Stimulated activated CD4-positive, alpha-beta T cell treated with anti-CD3 and anti-CD28 coated beads, Interleukin-15, amount 100 ng/mL, for 24 hours (primary cell): ENCODE measurements at regions not wholly inside any gene's neighbourhood (a gene's known extent, or its start where the extent isn't known, plus 50 kb on each side); places are given as distances from the start of the nearest gene placed in this dataset.
"Not testable (repeated sequence)": the region's sequence is repeated elsewhere in the genome, so short reads cannot be mapped to it uniquely, and the experiment has no call there.

ENCODE experiments used
- DNase-seq: peaks from one replicate; pipeline ENCODE4 v3.0.0-alpha.2; 2020

DNA sequence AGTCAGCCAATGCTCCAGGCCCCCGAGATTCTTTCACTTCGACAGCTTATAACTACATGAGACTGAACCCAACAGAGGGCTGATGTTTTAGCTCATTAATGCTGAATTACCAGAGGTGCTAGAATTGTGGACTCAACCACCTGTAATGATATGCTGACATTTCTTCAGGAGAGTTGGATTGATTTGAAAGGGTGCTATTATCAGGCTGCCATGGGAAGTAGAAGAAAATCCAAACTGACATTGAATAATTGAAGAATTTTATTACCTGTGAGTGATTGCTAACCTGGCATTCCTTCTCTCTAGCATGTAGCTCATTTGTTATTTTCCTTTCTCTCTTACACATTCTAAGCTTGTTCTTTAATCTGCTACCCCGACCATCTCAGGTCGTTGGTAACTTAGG lies 488.8 kb downstream of the PID1 start:
- DNase-seq: no peak

DNA sequence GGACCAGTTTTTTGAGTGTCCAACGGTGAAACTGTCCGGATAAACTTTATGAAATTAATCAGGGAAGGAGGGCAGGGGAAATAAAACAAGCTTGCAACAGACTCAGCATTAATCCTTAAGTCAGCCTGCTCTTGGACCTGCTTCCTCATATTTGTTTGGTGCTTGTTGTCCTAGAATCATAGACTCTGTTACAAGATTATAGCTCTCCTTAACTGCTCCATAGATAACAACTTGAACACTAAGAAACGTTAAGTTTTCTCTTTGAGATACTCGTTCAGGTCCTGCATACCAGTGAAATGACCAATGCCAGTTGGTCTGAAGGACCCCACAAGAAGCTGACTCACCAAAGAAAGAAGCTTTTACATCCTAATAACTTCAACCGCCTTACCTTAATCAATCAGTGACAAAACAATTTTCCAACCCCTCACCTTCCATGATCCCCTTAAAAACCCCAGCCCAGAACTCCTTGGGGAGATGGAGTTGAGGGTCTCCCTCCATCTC lies 493.2 kb downstream of the PID1 start:
- no peak for DNase-seq

DNA sequence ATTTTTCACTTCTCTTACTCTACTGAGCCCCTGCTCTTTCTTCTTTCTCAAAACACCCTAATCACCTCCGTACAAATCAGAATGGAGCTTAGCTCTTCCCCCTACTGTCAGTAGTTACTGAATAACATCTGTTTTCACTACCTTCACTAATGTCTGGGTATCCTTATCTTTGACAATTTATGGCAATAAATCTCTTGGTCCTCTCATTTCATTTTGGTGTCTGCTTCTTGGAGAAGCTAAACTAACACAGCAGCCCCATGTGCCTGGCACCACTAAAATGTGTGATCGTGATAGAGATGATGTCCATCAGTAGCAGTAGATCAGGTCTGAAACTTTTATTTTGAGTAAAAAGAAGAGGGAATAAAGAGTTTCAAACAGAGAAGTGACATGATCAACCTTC lies 496.5 kb downstream of the PID1 start:
- DNase-seq: no peak

DNA sequence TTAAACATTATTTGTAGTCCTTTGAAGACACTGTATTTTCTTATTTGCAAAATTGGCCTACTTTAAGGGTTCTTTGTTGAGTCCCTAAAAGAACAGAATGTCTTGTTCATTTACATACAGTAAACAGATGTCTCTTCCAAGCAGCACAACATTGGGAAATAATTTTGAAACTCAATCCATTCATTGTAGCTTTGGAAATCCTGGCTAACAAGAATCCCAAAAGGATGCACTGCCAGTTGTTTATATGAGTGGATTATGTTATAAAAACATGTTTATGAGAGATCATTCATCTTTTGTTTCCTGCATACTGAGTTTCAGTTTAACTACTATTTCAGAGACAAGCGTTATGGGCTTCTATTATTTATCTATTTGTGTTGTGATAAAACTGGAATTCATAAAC lies 499.3 kb downstream of the PID1 start:
- no peak for DNase-seq

DNA sequence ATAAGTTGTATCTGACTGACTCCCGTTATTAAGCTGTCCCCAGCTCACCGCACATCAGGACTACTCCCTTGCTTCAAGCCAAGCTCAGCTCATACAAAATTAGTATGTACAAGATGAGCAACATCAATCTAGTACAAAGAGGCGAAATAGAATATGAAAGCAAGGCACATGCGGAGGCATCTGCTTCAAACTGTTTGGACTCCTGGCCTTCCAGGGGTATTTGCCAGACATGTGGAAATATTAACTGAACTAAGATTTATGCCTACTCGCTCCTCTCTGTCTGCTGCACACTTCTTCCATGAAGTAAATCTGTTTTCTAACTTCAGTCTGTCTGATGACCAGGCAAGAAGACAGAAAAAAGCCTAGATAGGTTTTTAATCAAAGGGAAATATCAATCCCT lies 499.8 kb downstream of the PID1 start:
- no peak for DNase-seq

DNA sequence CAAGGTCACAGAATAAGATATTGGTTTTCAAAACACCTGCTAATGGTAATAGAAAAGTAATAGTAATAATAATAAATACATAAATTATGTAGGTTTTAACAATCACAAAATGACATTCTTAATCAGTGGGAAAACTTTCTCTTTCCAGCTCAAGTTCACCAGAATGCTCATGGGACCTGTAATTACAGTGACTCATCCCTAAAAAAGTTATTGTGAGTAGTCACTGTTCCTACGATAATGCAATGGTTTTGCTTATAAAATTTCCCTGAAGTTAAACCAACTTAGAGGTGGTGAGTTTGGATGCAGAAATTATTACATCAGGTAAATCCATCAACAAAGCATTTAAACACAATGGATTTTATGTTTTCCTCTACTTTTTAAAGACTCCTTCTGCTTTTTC lies 502.3 kb downstream of the PID1 start:
- DNase-seq: no peak

DNA sequence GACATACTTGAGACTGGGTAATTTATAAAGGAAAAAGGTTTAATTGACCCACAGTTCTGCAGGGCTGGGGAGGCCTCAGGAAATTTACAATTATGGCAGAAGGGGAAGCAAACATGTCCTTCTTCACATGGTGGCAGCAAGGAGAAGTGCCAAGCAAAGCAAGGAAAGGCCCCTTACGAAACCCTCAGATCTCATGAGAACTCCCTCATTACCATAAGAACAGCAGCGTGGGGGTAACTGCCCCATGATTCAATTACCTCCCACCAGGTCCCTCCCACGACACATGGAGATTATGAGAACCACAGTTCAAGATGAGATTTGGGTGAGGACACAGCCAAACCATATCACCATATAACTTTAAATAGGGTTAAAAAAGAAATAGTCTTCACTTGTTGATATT lies 502.9 kb downstream of the PID1 start:
- DNase-seq: not testable (repeated sequence)

DNA sequence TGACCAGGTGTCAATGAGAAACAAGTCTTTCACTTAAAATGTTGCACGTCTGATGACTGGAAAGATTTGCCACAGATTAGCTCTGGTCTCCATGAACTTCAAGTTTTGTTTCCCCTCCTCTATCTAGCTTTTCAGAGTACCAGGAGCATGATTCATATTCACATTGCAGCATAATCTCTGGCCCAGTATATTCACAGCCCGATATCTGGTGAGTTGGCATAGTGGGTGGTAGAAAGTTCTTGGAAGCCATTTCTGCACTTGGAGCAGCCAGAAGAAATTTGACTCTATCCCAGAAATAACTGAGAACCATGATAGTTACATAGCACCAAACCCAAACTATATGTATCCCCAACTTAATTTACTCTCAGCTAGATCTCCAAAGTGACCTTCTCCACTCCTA lies 503.9 kb downstream of the PID1 start:
- no peak for DNase-seq

DNA sequence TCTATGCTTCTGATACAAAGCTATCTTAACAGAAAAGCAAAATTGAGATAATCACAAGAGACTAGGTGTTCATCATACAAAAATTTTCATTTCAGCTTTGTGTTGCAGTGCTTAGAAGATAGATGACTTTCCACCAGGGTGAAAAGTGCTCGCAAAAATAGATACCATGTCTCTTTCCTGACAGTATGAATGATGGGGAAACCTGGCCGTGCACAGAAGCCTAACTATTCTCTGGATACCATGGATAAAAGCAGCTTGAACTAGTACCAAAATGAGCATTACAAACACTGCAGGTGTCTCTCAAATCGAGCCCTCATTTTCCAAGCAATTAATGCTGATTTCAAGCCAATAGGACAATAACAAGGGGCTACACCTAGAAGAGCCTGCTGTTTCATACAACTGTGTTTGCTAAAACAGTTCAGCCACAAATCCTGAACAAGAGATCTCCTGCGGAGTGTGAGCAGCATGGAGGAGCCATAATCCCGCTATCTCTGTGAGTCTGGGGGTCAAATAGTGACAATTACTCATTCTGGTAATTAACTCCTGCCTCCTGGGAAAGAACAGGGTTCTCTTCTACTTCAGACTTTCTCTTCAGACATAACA lies 507.6 kb downstream of the PID1 start:
- no peak for DNase-seq

DNA sequence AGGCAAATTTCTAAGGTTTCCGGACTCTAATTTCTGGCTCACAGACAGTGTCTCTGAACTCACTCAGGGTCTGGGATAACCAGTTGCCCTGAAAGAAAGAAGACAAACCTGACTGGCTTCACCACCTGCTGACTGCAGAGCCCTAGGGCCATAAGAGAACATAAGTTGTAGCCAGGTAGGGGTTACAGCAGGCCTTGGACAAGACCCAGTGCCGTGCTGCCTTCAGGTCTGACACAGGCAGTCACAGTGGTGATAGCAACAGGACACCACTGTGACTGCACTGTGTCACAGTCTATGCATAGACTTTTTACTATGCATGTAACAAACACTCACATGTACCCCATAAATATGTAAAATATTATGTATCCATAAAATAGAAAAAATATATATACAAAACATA lies 508.5 kb downstream of the PID1 start:
- DNase-seq: no peak

DNA sequence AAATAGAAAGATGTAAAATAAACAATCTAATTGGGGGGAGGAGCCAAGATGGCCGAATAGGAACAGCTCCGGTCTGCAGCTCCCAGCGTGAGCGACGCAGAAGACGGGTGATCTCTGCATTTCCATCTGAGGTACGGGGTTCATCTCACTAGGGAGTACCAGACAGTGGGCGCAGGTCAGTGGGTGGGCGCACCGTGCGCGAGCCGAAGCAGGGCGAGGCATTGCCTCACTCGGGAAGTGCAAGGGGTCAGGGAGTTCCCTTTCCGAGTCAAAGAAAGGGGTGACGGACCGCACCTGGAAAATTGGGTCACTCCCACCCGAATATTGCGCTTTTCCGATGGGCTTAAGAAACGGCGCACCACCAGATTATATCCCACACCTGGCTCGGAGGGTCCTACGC lies 515.4 kb downstream of the PID1 start:
- DNase-seq: not testable (repeated sequence)

DNA sequence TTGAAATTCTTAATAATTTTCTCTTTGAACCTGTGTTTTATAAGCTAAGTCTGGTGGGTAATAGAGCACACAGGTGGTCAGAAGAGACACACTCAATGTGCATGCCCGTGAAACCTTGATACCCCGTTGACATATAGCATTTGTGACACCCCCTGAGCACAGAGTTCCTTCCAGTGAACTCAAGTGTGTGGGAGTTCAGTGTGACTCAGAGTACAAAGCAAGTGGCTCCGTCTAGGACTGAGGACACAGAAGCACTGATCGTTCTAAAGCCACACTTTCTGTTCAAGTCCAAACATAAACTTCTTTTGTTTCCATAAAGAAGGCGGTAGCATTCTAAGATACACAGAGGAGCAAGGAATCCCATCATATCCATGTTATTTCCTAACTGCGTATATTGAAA lies 523.6 kb downstream of the PID1 start:
- no peak for DNase-seq

DNA sequence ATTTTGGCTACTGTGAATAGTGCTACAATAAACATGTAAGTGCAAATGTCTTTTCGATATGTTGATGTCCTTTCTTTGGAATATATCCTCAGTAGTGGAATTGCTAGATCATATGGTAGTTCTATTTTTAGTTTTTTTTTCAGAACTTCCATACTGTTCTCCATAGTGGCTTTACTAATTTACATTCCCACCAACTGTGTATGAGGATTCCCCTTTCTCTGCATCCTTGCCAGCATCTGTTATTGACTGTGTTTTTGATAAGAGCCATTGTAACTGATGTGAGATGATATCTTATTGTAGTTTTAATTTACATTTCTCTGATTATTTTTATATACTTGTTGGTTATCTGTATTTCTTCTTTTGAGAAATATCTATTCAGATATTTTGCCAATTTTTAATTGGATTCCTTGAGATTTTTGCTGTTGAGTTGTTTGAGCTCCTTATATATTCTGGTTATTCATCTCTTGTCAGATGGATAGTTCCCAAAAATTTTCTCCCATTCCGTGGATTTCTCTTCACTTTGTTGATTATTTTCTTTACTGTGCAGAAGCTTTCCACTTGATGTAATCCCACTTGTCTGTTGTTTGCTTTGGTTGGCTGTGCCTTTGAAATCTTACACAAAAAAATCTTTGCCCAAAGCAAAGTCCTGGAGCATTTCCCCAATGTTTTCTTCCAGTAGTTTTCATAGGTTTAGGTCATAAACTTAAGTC lies 532.3 kb downstream of the PID1 start:
- DNase-seq: no peak

DNA sequence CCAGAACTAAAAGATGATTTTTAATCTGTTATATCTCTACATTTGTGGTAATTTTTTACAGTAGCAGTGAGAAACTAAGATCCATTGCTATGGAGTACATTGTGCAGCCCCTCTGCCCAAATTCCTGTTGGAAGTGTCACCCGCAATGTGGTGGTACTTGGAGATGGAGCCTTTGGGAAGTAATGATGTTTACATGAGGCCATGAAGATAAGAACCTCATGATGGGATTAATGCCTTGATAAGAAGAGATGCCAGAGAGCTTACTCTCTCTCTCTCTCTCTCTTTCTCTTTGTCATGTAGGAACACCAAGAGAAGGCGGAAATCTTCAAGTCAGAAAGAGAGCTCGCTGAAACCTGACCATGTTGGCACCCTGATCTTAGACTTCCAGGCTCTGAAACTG lies 535.4 kb downstream of the PID1 start:
- no peak for DNase-seq

DNA sequence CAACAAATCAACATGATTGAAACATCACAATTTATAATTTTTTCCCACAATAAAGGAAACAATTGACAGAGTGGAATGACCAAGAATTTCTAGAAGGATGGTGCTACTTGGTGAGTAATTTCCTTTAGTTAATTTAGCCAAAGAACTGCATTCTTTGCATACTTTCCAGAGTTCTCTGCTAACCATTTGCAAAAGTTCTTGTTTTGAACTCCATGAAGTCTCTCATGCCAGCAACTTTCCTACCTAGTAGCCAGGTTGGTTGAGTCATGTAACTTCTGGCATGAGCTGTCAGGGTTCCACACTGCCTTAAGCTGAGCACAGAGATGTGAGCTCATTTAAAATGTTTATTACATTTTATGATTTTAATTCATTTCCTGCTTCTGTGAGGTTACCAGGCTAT lies 539.6 kb downstream of the PID1 start:
- DNase-seq: no peak

DNA sequence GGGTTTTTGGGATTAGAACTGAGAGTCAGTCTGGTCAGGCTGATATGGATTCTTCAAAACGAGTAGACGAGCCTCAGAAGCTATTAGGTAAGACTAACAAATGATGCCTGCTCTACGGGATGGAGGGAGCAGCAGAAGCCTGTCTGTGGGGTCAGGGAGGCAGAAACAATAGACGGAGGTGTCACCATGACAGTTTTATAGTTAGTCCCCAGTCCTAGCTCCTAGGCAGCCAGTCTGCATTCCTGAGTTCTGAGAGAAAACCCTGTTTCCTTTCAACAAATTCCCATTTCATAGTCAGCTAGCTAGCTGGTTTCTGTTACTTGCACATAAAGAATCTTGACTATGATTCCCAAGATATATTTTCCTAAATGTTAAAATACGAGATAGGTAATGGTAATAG lies 542.1 kb downstream of the PID1 start:
- no peak for DNase-seq

DNA sequence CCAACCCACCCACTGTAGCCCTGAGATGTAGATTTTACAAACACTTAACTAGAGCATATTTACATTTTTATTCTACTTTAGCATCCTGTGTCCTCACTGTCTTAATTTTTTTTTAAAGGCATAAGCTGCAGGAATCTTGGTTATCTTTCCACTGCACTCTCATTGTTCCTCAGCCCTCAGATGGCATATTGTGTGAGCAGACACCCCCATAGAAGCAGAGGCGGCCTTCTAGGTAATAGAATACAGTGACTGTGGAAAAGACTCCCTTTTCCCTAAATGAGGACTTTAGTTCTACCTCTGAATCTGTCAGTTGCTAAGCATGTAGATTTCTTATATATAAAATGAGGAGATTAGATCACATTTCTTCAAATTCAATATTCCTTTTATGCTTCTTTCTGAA lies 543.5 kb upstream of the SPHKAP start:
- no peak for DNase-seq

DNA sequence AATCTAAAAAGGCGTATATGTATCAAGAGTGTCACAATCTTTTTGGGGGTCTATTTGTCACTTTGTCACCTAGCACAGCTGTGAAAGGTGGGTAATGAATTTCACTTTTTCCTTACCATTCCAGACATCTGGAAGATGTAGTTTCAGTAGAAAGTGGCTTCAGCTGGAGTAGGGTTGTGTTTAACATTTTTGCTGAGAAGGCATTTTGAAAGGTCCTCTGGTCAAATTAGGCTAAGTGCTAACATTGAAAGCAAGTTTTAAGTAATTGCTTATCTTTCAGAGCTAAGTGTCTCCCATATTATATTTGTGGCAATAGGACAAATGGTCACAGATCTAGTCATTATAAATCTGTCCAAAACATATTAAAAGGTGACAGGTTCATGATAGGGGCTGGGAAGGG lies 542.1 kb upstream of the SPHKAP start:
- no peak for DNase-seq

DNA sequence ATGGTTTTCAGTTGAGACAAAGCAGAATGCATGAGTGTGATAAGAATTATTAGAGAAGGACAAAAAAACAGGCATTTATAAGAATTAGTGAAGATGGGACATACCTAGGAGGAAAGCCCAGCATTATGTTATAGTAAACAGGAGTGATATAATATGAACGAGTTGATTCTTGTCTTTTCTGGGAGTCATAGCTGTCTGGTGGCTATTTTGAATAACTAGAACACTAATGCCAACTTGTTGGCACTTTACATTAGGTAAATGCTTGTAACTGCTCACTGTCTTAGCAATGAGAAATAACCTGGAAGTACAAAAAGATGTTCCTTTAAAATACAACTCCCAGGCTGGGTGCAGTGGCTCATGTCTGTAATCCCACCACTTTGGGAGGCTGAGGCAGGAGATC lies 540.8 kb upstream of the SPHKAP start:
- DNase-seq: no peak

DNA sequence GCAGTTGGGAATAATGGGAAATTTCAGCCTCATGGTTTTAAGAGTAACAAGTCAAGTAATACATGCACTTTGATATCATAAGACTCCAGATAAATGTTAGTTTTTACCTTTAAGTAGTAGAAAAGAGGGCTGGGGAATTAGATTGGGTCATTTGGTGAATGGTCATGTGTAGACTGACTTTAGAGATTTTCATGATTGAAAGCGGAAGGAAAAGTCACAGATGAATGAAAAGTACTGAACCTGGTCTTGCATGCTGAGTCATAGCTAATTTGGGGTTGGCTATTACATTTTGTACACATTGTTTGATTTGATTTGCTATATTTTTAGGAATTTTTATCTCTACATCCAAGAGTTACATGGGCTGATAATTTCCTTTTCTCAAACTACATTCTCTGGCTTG lies 539.4 kb upstream of the SPHKAP start:
- no peak for DNase-seq

DNA sequence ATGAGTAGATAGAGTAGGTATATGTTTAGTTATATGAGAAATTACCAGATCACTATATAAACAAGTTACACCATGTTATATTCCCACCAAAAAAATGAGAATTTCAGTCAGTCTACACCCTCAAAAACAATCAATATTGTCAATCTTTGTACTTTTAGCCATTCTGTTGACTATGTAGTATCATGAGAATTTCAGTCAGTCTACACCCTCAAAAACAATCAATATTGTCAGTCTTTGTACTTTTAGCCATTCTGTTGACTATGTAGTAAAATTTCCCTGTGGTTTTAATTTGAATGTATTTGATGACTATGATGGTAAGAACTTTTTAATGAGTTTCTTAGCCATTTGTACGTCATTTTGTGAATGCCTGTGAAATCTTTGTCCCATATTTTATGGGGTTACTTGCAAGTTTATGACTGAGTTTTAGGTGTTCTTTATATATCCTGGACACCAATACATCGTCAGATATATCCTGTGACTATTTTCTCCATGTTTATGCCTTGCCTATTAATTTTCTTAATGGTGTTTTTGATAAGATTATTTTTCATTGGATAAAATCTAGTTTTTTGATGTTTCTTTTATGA lies 528.4 kb upstream of the SPHKAP start:
- DNase-seq: no peak

DNA sequence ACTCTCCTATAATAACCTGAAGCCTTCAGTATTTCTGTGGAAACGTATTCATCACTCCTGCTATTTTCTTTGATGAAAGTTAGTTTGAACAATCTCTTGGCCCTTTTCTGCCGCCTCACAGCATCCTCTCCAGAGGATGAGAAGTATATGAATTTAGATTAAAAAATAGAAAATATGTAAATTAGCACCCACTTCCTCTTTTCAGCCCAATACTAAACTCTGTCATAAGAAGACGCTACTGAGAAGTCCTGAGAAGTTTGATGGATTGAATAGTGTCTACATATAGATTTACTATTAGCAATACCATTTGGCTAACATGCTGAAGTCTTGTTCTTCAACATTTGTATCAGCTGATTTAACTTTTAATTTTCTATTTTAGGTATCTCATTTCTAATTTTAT lies 526.4 kb upstream of the SPHKAP start:
- DNase-seq: no peak

DNA sequence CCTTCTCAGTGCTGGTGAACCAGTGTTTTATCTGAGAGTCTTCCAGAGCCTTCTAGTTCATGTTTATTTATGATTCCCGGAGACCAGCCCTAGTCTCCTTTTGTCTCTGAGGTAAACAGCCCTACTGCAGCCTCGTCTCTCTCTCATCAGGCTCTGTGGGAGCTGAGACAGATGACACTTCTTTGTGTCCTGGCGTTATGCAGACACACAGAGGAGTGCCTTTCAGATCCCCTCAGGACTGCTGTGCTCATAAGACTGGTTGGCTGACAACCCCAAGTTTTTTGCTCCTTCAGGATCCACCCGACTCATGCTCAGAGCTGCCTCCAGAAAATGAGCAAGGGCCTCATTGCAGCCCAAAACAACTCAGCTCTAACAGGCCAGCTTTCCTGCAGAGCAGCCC lies 523.8 kb upstream of the SPHKAP start:
- no peak for DNase-seq

DNA sequence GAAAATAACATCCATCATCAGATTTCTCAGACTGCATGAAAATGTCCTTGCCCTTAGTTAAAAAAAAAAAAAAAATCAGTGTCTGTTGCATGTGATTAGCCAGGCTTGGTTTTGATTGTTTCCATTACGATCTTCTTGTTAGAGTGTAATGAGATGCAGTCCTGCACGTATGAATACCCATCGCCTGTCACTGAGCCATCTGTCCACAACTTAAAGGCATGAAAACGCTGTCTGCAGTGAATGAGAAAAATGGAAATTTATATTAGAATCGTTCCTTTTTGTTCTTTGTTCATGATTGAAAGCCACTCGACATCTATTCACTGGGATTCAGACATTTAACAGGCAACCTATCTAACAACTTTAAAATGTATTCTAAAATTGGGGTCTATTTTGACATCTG lies 521.7 kb upstream of the SPHKAP start:
- DNase-seq: no peak

DNA sequence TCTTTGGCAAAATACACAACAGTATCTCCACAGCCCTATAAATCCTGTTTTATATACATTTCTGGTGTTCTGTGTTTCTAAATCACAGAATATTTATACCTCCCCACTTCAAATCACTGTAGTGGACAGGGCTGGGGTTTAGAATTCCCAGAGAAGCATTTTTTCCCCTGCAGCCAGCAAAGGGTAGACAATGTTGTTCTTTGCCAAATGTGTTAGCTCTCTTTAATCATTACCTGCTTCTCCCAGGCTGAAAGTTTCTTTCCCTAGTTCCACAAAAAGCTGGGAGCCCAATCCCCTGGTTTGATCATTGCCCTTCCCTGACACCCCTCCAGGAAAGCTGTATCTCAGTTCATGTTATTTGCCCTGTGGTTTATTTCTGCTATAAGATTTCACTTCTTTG lies 520.0 kb upstream of the SPHKAP start:
- no peak for DNase-seq
